ENCODE measurements at regions not wholly inside any gene's neighbourhood (a gene's known extent, or its start where the extent isn't known, plus 50 kb on each side); places are given as distances from the start of the nearest gene placed in this dataset.

- no peak for DNase-seq (ENCODE audit: insufficient read length, low spot score)
- no peak for TF ChIP-seq POU2F2 (IDR thresholded peaks at IDR 0.05; ENCODE audit: low read depth, low read length)
- no peak for TF ChIP-seq POLR2AphosphoS5 (IDR thresholded peaks at IDR 0.05; ENCODE audit: low read depth, low read length)
- TF ChIP-seq POLR2A (IDR thresholded peaks at IDR 0.05; ENCODE audit: low read depth, low read length), result no peak
- no peak for TF ChIP-seq PAX5 (IDR thresholded peaks at IDR 0.05; ENCODE audit: insufficient read depth, low read length, severe bottlenecking)
- TF ChIP-seq SPI1 (IDR thresholded peaks at IDR 0.05; ENCODE audit: low read depth, low read length), result no peak
- no peak for TF ChIP-seq TAF1 (IDR thresholded peaks at IDR 0.05; ENCODE audit: low read depth, low read length)
- no peak for FAIRE-seq
Observed at GRCh38 chr9:99431103-99431502, 209.0 kb downstream of the SEC61B start.

GRCh38 chr9:99432075-99432474 is 210.0 kb downstream of the SEC61B start:
- TF ChIP-seq POLR2AphosphoS5 (IDR thresholded peaks at IDR 0.05; ENCODE audit: low read depth, low read length) (no peak), POU2F2 (IDR thresholded peaks at IDR 0.05; ENCODE audit: low read depth, low read length) (no peak), POLR2A (IDR thresholded peaks at IDR 0.05; ENCODE audit: low read depth, low read length) (no peak), SPI1 (IDR thresholded peaks at IDR 0.05; ENCODE audit: low read depth, low read length) (no peak), TAF1 (IDR thresholded peaks at IDR 0.05; ENCODE audit: low read depth, low read length) (no peak), PAX5 (IDR thresholded peaks at IDR 0.05; ENCODE audit: insufficient read depth, low read length, severe bottlenecking) (no peak)
- no peak for DNase-seq (ENCODE audit: insufficient read length, low spot score)
- no peak for FAIRE-seq

- no peak for DNase-seq (ENCODE audit: insufficient read length, low spot score)
- TF ChIP-seq POLR2A (IDR thresholded peaks at IDR 0.05; ENCODE audit: low read depth, low read length) (no peak), TAF1 (IDR thresholded peaks at IDR 0.05; ENCODE audit: low read depth, low read length) (no peak), SPI1 (IDR thresholded peaks at IDR 0.05; ENCODE audit: low read depth, low read length) (peak; percentile 68), POLR2AphosphoS5 (IDR thresholded peaks at IDR 0.05; ENCODE audit: low read depth, low read length) (no peak), POU2F2 (IDR thresholded peaks at IDR 0.05; ENCODE audit: low read depth, low read length) (no peak)
- FAIRE-seq, result no peak
Observed at GRCh38 chr9:99433095-99433494, 211.0 kb downstream of the SEC61B start.

DNA sequence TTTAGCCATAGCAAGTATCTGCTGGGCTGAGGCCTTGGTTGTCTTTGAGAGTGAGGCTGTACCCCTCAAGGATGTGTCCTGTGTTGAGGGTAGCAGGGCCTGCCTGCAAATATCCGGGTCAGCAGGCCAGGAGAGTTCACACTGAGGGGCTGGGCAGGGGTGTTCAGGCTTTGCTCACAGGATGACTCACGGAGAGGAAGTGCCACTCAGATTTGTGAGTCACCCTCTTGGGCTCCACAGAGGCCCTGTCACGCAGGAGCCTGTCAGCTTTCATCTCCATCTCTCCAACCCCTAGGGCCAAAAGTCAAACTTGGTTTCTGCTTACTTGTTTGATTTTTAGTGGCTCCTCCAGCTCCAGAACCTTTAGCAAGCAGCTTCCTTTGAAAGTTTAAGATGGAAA is 211.5 kb downstream of the SEC61B start:
- peak; percentile 97 for TF ChIP-seq SPI1 (IDR thresholded peaks at IDR 0.05; ENCODE audit: low read depth, low read length)
- no peak for TF ChIP-seq TAF1 (IDR thresholded peaks at IDR 0.05; ENCODE audit: low read depth, low read length)
- TF ChIP-seq POLR2AphosphoS5 (IDR thresholded peaks at IDR 0.05; ENCODE audit: low read depth, low read length), result no peak
- no peak for TF ChIP-seq POLR2A (IDR thresholded peaks at IDR 0.05; ENCODE audit: low read depth, low read length)
- no peak for TF ChIP-seq PAX5 (IDR thresholded peaks at IDR 0.05; ENCODE audit: insufficient read depth, low read length, severe bottlenecking)
- peak; percentile 81 for TF ChIP-seq POU2F2 (IDR thresholded peaks at IDR 0.05; ENCODE audit: low read depth, low read length)
- peak; percentile 33 for DNase-seq (ENCODE audit: insufficient read length, low spot score)
- FAIRE-seq, result peak; percentile 90

DNA sequence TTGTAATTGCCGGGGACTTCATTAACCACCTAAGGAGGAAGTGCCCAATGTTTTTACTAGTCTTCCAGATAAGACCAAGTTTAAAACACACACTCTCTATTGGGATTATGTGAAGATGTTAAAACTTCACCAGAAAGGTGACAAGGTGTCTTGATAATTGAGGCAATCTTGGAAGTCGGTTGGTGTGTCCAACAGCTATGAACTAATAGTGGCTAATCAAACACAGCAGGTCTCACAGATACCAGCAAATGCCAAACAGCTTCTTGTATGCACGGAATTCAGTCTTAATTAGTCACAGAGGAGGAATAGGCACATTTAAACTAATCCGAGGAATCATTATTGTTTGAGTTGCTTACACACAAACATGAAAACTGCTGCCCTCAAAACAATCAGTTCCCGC is 214.5 kb downstream of the SEC61B start:
- no peak for DNase-seq (ENCODE audit: insufficient read length, low spot score)

GRCh38 chr9:99437145-99437544 is 215.1 kb downstream of the SEC61B start:
- TF ChIP-seq PAX5 (IDR thresholded peaks at IDR 0.05; ENCODE audit: insufficient read depth, low read length, severe bottlenecking), result no peak
- TF ChIP-seq POLR2AphosphoS5 (IDR thresholded peaks at IDR 0.05; ENCODE audit: low read depth, low read length), result no peak
- no peak for TF ChIP-seq SPI1 (IDR thresholded peaks at IDR 0.05; ENCODE audit: low read depth, low read length)
- no peak for TF ChIP-seq POLR2A (IDR thresholded peaks at IDR 0.05; ENCODE audit: low read depth, low read length)
- TF ChIP-seq TAF1 (IDR thresholded peaks at IDR 0.05; ENCODE audit: low read depth, low read length), result no peak
- no peak for TF ChIP-seq POU2F2 (IDR thresholded peaks at IDR 0.05; ENCODE audit: low read depth, low read length)
- DNase-seq (ENCODE audit: insufficient read length, low spot score) (no peak), FAIRE-seq (no peak)

More for the DNA sequence above, 214.5 kb downstream of the SEC61B start:
- no peak for TF ChIP-seq POLR2AphosphoS5 (IDR thresholded peaks at IDR 0.05; ENCODE audit: low read depth, low read length)
- TF ChIP-seq SPI1 (IDR thresholded peaks at IDR 0.05; ENCODE audit: low read depth, low read length), result no peak
- no peak for FAIRE-seq

DNA sequence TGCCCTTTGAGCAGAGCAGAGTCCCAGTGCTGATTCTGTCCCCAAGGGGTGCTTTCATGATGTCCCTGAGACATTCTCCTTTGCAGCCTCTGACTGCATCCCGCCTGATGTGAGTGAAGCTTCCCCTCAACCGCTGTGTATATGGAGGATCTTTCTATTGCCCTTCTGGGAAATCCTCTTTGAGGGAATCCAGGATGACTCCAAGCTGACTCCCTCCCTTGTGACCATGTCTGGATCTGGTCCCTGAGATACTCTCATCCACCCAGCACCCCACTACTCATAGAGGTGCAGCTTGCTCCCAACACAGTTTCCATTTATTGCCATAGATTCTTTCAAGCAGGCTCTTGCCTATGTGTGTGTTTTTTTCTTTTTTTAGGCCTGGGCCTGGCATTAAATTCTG is 216.5 kb downstream of the SEC61B start:
- no peak for DNase-seq (ENCODE audit: insufficient read length, low spot score)
- FAIRE-seq, result no peak
- TF ChIP-seq POLR2AphosphoS5 (IDR thresholded peaks at IDR 0.05; ENCODE audit: low read depth, low read length) (no peak), SPI1 (IDR thresholded peaks at IDR 0.05; ENCODE audit: low read depth, low read length) (no peak), PAX5 (IDR thresholded peaks at IDR 0.05; ENCODE audit: insufficient read depth, low read length, severe bottlenecking) (no peak), POU2F2 (IDR thresholded peaks at IDR 0.05; ENCODE audit: low read depth, low read length) (no peak), POLR2A (IDR thresholded peaks at IDR 0.05; ENCODE audit: low read depth, low read length) (no peak), TAF1 (IDR thresholded peaks at IDR 0.05; ENCODE audit: low read depth, low read length) (no peak)

DNA sequence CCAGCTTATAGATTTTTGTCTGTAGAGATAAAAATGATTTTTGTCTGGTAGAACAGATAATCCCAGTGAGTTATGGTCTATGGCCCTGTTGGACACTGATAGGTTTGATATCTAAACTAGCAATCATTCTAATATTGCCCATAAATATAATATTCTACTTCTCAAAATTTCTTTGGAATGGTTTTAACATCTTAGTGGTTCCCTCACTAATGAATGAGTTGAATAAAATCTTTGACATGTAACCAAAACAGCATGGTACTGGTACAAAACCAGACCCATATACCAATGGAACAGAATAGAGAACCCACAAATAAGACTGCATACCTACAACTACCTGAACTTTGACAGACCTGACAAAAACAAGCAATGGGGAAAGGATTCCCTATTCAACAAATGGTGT is 219.7 kb downstream of the SEC61B start:
- no peak for TF ChIP-seq PAX5 (IDR thresholded peaks at IDR 0.05; ENCODE audit: insufficient read depth, low read length, severe bottlenecking)
- TF ChIP-seq POLR2A (IDR thresholded peaks at IDR 0.05; ENCODE audit: low read depth, low read length), result no peak
- no peak for TF ChIP-seq POU2F2 (IDR thresholded peaks at IDR 0.05; ENCODE audit: low read depth, low read length)
- TF ChIP-seq TAF1 (IDR thresholded peaks at IDR 0.05; ENCODE audit: low read depth, low read length), result no peak
- no peak for TF ChIP-seq SPI1 (IDR thresholded peaks at IDR 0.05; ENCODE audit: low read depth, low read length)
- TF ChIP-seq POLR2AphosphoS5 (IDR thresholded peaks at IDR 0.05; ENCODE audit: low read depth, low read length), result no peak
- DNase-seq (ENCODE audit: insufficient read length, low spot score) (no peak), FAIRE-seq (no peak)

DNA sequence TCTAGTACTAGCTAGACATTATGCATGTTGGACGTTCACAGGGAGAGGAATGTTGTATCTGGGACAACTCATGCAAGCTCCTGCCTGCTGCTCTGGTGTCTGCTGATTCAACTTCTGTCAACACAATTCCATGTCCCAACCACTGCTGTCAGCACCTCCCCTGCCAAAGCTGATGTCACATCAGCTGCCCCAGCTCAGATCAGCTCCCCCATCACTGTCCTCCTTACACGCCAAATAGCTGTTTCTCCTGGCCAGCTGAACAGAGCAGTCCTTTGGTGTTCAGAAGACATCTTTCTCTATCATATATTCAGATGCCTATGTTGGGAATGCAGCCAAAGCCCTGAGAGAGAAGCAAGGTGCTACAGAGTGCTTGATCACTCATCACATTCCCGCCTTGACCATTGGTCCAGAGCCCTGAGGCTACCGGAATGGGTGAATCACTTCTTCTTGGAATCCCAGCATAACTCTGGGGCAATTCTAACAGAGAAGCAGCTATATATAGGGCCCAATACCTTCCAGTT is 223.3 kb downstream of the SEC61B start:
- DNase-seq (ENCODE audit: insufficient read length, low spot score) (no peak), FAIRE-seq (peak; percentile 48)
- TF ChIP-seq POU2F2 (IDR thresholded peaks at IDR 0.05; ENCODE audit: low read depth, low read length) (no peak), PAX5 (IDR thresholded peaks at IDR 0.05; ENCODE audit: insufficient read depth, low read length, severe bottlenecking) (no peak), POLR2A (IDR thresholded peaks at IDR 0.05; ENCODE audit: low read depth, low read length) (no peak), POLR2AphosphoS5 (IDR thresholded peaks at IDR 0.05; ENCODE audit: low read depth, low read length) (no peak), TAF1 (IDR thresholded peaks at IDR 0.05; ENCODE audit: low read depth, low read length) (no peak), SPI1 (IDR thresholded peaks at IDR 0.05; ENCODE audit: low read depth, low read length) (no peak)

DNA sequence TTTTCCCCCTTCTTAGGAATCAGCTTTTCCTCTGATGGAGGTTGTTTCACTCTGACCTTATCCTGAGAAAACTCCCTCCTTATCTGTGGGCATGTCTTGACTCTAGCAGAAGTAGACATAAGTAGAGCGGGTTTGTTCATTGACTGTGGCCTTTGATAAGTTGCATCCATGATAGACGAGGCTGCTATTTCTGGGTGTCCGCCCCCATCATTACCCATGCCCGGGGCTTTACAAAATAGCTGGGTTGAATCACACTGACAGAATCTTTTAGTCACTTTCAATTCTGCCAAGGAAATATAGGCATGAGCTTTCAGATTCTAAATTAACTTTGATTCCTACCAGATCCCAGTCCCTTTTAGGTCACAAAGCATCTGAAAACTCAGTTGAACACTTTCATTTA is 223.8 kb downstream of the SEC61B start:
- DNase-seq (ENCODE audit: insufficient read length, low spot score) (no peak), FAIRE-seq (no peak)
- no peak for TF ChIP-seq POU2F2 (IDR thresholded peaks at IDR 0.05; ENCODE audit: low read depth, low read length)

Data from GM12891 (cell line).